ENCODE measurements at regions not wholly inside any gene's neighbourhood (a gene's known extent, or its start where the extent isn't known, plus 50 kb on each side); places are given as distances from the start of the nearest gene placed in this dataset.

DNA sequence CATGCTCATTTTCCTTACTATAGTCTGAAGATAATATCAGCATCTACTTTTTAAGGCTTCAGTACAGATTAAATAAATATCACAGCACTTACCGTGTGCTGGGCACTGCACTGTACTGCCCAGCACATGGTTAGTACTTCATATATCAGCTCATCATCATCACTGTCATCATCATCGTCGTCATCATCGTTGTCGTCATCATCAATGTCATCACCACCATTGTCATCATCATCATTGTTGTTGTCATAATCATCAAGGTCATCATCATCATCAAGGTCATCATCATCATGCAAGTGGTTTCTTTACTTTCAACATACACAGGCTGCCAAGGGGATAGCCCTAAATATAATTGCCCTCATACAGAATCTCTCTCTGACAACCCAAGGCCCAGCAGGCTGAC, 275.1 kb downstream of the ABCC12 start:
- 97 to 98% methylated on average over 5 of the region's 5 CpGs for WGBS, 2 experiments (ENCODE audit: insufficient coverage in 1 of 2, insufficient read length in 1 of 2)
- peaks cover 14% of the 10 kb centered on the region for H3K27me3 Mint-ChIP-seq (ENCODE audit: insufficient read depth)
- Histone ChIP-seq H3K9ac (ENCODE audit: extremely low read depth, low read length, poor library complexity, severe bottlenecking) (no peak overlapping the region), H3K9me3 (ENCODE audit: control insufficient read depth, low read length) (no peaks in the 10 kb centered on the region), H3K4me3 (ENCODE audit: low read length) (no peak overlapping the region), H3K4me1 (ENCODE audit: control insufficient read depth, insufficient read depth, low read length) (peaks cover 21% of the 10 kb centered on the region), H3K36me3 (ENCODE audit: control insufficient read depth, insufficient read depth, low read length) (no peaks in the 10 kb centered on the region), H3K27ac (ENCODE audit: low read depth, low read length) (no peak overlapping the region), H3K27me3 (ENCODE audit: control insufficient read depth, insufficient read depth, low read length, poor library complexity, severe bottlenecking) (no peaks in the 10 kb centered on the region)
- H3K36me3 Mint-ChIP-seq (ENCODE audit: low read depth): no peaks in the 10 kb centered on the region
- DNase-seq: no peak
- no peaks in the 10 kb centered on the region for H3K9me3 Mint-ChIP-seq
- TF ChIP-seq, protein P1, sequence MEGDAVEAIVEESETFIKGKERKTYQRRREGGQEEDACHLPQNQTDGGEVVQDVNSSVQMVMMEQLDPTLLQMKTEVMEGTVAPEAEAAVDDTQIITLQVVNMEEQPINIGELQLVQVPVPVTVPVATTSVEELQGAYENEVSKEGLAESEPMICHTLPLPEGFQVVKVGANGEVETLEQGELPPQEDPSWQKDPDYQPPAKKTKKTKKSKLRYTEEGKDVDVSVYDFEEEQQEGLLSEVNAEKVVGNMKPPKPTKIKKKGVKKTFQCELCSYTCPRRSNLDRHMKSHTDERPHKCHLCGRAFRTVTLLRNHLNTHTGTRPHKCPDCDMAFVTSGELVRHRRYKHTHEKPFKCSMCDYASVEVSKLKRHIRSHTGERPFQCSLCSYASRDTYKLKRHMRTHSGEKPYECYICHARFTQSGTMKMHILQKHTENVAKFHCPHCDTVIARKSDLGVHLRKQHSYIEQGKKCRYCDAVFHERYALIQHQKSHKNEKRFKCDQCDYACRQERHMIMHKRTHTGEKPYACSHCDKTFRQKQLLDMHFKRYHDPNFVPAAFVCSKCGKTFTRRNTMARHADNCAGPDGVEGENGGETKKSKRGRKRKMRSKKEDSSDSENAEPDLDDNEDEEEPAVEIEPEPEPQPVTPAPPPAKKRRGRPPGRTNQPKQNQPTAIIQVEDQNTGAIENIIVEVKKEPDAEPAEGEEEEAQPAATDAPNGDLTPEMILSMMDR (conservative IDR thresholded peaks at IDR 0.05): no peak
- peaks cover 41% of the 10 kb centered on the region for H3K4me1 Mint-ChIP-seq
- no peak overlapping the region for H3K4me3 Mint-ChIP-seq
- H3K27ac Mint-ChIP-seq: no peak overlapping the region

DNA sequence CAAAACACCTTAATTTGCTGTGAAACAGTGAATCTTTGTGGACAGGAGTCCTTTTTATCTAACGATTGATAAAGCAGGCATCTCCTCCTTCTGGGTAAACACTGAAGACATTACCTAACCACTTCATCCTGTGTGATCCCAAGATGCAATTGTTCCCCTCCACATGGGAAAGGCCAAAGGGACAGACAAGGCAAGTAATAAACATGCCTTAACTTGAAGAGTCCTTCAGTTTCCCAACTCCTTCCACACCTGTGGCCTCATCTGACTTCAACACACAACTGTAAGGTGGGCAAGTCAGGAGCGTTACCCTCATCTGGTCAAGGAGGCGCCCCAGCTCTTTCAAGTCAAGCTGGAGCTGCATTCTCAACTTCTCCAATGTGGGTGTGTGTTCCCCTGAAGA, 278.6 kb downstream of the ABCC12 start:
- DNase-seq: no peak
- TF ChIP-seq, protein P1 (conservative IDR thresholded peaks at IDR 0.05): no peak
- Mint-ChIP-seq H3K36me3 (ENCODE audit: low read depth) (no peaks in the 10 kb centered on the region), H3K4me1 (peaks cover 42% of the 10 kb centered on the region), H3K4me3 (no peak overlapping the region), H3K9me3 (no peaks in the 10 kb centered on the region), H3K27ac (no peak overlapping the region), H3K27me3 (ENCODE audit: insufficient read depth) (peaks cover 14% of the 10 kb centered on the region)
- Histone ChIP-seq H3K36me3 (ENCODE audit: control insufficient read depth, insufficient read depth, low read length) (no peaks in the 10 kb centered on the region), H3K27me3 (ENCODE audit: control insufficient read depth, insufficient read depth, low read length, poor library complexity, severe bottlenecking) (no peaks in the 10 kb centered on the region), H3K4me1 (ENCODE audit: control insufficient read depth, insufficient read depth, low read length) (peaks cover 13% of the 10 kb centered on the region), H3K4me3 (ENCODE audit: low read length) (no peak overlapping the region), H3K27ac (ENCODE audit: low read depth, low read length) (no peak overlapping the region), H3K9ac (ENCODE audit: extremely low read depth, low read length, poor library complexity, severe bottlenecking) (no peak overlapping the region), H3K9me3 (ENCODE audit: control insufficient read depth, low read length) (no peaks in the 10 kb centered on the region)
- 86 to 93% methylated on average over 3 of the region's 3 CpGs for WGBS, 2 experiments (ENCODE audit: insufficient coverage in 1 of 2, insufficient read length in 1 of 2)

DNA sequence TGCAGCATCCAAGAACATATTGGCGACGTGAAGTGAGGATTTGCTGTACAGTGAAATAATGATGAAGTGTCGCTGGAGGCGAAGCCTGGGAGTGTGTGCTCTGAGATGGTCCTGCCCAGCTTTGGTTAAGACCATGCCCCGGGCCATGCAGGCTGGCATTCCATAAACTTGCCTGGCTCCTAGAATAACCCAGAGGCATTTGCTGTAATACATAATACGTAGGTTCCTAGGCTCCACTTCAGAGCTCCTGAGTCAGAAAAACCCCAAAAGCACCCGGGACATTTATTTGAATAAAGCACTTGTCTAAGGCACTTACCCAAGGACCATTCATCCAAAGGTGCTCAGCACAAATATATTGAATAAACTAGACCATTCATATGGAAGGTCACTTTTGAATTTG, 279.3 kb downstream of the ABCC12 start:
- Histone ChIP-seq H3K4me3 (ENCODE audit: low read length) (no peak overlapping the region), H3K27ac (ENCODE audit: low read depth, low read length) (no peak overlapping the region), H3K9ac (ENCODE audit: extremely low read depth, low read length, poor library complexity, severe bottlenecking) (no peak overlapping the region), H3K9me3 (ENCODE audit: control insufficient read depth, low read length) (no peaks in the 10 kb centered on the region), H3K4me1 (ENCODE audit: control insufficient read depth, insufficient read depth, low read length) (peaks cover 13% of the 10 kb centered on the region), H3K36me3 (ENCODE audit: control insufficient read depth, insufficient read depth, low read length) (no peaks in the 10 kb centered on the region), H3K27me3 (ENCODE audit: control insufficient read depth, insufficient read depth, low read length, poor library complexity, severe bottlenecking) (no peaks in the 10 kb centered on the region)
- TF ChIP-seq, protein P1 (conservative IDR thresholded peaks at IDR 0.05): no peak
- WGBS, 2 experiments (ENCODE audit: insufficient coverage in 1 of 2, insufficient read length in 1 of 2): 93 to 95% methylated on average over 6 to 7 of the region's 7 CpGs
- H3K27me3 Mint-ChIP-seq (ENCODE audit: insufficient read depth): peaks cover 16% of the 10 kb centered on the region
- H3K9me3 Mint-ChIP-seq: no peaks in the 10 kb centered on the region
- no peak overlapping the region for H3K4me3 Mint-ChIP-seq
- no peak overlapping the region for H3K27ac Mint-ChIP-seq
- peaks cover 44% of the 10 kb centered on the region for H3K4me1 Mint-ChIP-seq
- no peaks in the 10 kb centered on the region for H3K36me3 Mint-ChIP-seq (ENCODE audit: low read depth)
- no peak for DNase-seq

Data from endodermal cell (in vitro differentiated cells).